ENCODE measurements at regions not wholly inside any gene's neighbourhood (a gene's known extent, or its start where the extent isn't known, plus 50 kb on each side); places are given as distances from the start of the nearest gene placed in this dataset.

- no peaks in the 10 kb centered on the region for H3K9me3 ChIP-seq (ENCODE audit: control insufficient read depth, insufficient read depth, low read length)
- no peak overlapping the region; the same call in 1 of the 2 replicates for H3K56ac ChIP-seq (ENCODE audit: extremely low read depth, insufficient read depth, low read length)
- H3K9me1 ChIP-seq (ENCODE audit: insufficient read depth, low read length), result no peaks in the 10 kb centered on the region
- H3K4me2 ChIP-seq (ENCODE audit: low read depth, low read length), result no peak overlapping the region
- H2BK5ac ChIP-seq (ENCODE audit: low read depth, low read length, poor library complexity, severe bottlenecking), result no peak overlapping the region
- dilution Hi-C loops (cut with HindIII; ENCODE audit: low sequenced_read_pairs, unreplicated experiment) (no loop called here), intact Hi-C loops (cut with micrococcal nuclease) (no loop called here), in situ Hi-C loops (cut with MboI; ENCODE audit: low sequenced_read_pairs) (no loop called here)
- no peak overlapping the region for H3K23ac ChIP-seq (ENCODE audit: low read depth, low read length)
- H4K5ac ChIP-seq (ENCODE audit: low read depth, low read length), result no peak overlapping the region
- H2BK20ac ChIP-seq (ENCODE audit: low read depth, low read length), result no peak overlapping the region
- no CpG with 5 or more reads among the region's 2 CpGs for WGBS, 2 experiments (ENCODE audit: extremely low coverage in 2 of 2, insufficient read length in 1 of 2)
- no peaks in the 10 kb centered on the region; a peak in 1 of 4 replicates for H3K79me1 ChIP-seq (ENCODE audit: low read depth in 1 of 2, low read length in 2 of 2)
- no TSS peak for BruUV-seq (replicated peaks)
- H3K4me3 ChIP-seq (ENCODE audit: insufficient read depth, low read depth, low read length), result no peak overlapping the region
- no peaks in the 10 kb centered on the region for H4K20me1 ChIP-seq (ENCODE audit: insufficient read depth, low read length)
- H4K8ac ChIP-seq (ENCODE audit: low read depth in 2 of 2, low read length in 2 of 2), result no peak overlapping the region
- H2BK120ac ChIP-seq (ENCODE audit: low read depth, low read length), result no peak overlapping the region
- peak overlapping the region; percentile 29 for H3K14ac ChIP-seq (replicated peaks; ENCODE audit: low read depth, low read length)
- no peak overlapping the region for H3K9ac ChIP-seq (ENCODE audit: low read depth, low read length)
- no peaks in the 10 kb centered on the region for H3K27me3 ChIP-seq (ENCODE audit: control insufficient read depth, insufficient read depth, low read length)
- DNase-seq (no peak), ATAC-seq (ENCODE audit: low read depth) (no peak)
- no peak overlapping the region for H2AK9ac ChIP-seq (replicated peaks; ENCODE audit: low read depth, low read length, poor library complexity)
- H2AK5ac ChIP-seq (ENCODE audit: low read depth, low read length), result no peak overlapping the region
- H3K36me3 ChIP-seq (ENCODE audit: control insufficient read depth, insufficient read depth, low read length), result no peaks in the 10 kb centered on the region
- CTCF ChIA-PET, result interaction anchor here (0.8 kb wide), 1 partner anchor 12 kb away, joined by 3 read pairs; no protein-coding TSS in a partner anchor
- H3K18ac ChIP-seq (ENCODE audit: low read depth, low read length), result no peak overlapping the region
- H3K4ac ChIP-seq (ENCODE audit: low read depth, low read length), result no peak overlapping the region
- no peaks in the 10 kb centered on the region for H3K4me1 ChIP-seq (ENCODE audit: control insufficient read depth, insufficient read depth, low read length)
- no peak overlapping the region for H2AFZ ChIP-seq (replicated peaks; ENCODE audit: low read length, poor library complexity)
- no peak overlapping the region for H3K27ac ChIP-seq (ENCODE audit: insufficient read depth, low read length)
- H4K91ac ChIP-seq (ENCODE audit: insufficient read depth, low read depth, low read length), result no peak overlapping the region
- POLR2A ChIA-PET (ENCODE audit: unreplicated experiment), result interaction anchor here (0.6 kb wide), 1 partner anchor 989 kb away, joined by 3 read pairs; no protein-coding TSS in a partner anchor
- H2BK15ac ChIP-seq (ENCODE audit: low read depth, low read length), result no peak overlapping the region
- TF ChIP-seq MXI1 (IDR thresholded peaks at IDR 0.05; ENCODE audit: borderline replicate concordance, low read depth, low read length), result no peak
- TF ChIP-seq NFE2L2 (IDR thresholded peaks at IDR 0.05; ENCODE audit: low read depth, low read length), result no peak
- TF ChIP-seq POLR2A (IDR thresholded peaks at IDR 0.05; ENCODE audit: low read depth, low read length), result no peak
- TF ChIP-seq USF2 (IDR thresholded peaks at IDR 0.05; ENCODE audit: low read depth, low read length), result no peak
- no peak for TF ChIP-seq FOS (IDR thresholded peaks at IDR 0.05; ENCODE audit: low read depth, low read length)
- no peak for TF ChIP-seq RFX5 (IDR thresholded peaks at IDR 0.05; ENCODE audit: low read depth, low read length)
- no peak for TF ChIP-seq MAFK (IDR thresholded peaks at IDR 0.05; ENCODE audit: low read depth, low read length)
- TF ChIP-seq CTCF (conservative IDR thresholded peaks at IDR 0.05; ENCODE audit: low read depth, low read length), result no peak
- TF ChIP-seq BHLHE40 (IDR thresholded peaks at IDR 0.05; ENCODE audit: low read depth, low read length), result no peak
- no peak for TF ChIP-seq CHD1 (IDR thresholded peaks at IDR 0.05; ENCODE audit: low read depth, low read length)
- TF ChIP-seq RAD21 (IDR thresholded peaks at IDR 0.05; ENCODE audit: low read length), result no peak
- TF ChIP-seq RCOR1 (IDR thresholded peaks at IDR 0.05; ENCODE audit: insufficient replicate concordance, low read length), result no peak
- TF ChIP-seq SMC3 (IDR thresholded peaks at IDR 0.05; ENCODE audit: low read depth, low read length), result no peak
- no peak for TF ChIP-seq MAZ (IDR thresholded peaks at IDR 0.05; ENCODE audit: borderline replicate concordance, low read depth, low read length)
Measured at GRCh38 chr5:93883459-93883858, 142.1 kb upstream of the POU5F2 start.
